ENCODE measurements at regions not wholly inside any gene's neighbourhood (a gene's known extent, or its start where the extent isn't known, plus 50 kb on each side); places are given as distances from the start of the nearest gene placed in this dataset.

- H3K27me3 ChIP-seq (replicated peaks in 2 of 5; ENCODE audit: control insufficient read depth in 4 of 5, insufficient read depth in 5 of 5, low read length in 4 of 5): no peaks in the 10 kb centered on the region
- no peaks in the 10 kb centered on the region for H3K36me3 ChIP-seq (ENCODE audit: control insufficient read depth in 4 of 4, insufficient read depth in 4 of 4, low read length in 3 of 4)
- POLR2A ChIA-PET: no interaction called here
- CTCF ChIA-PET: no interaction called here
- 100% methylated on average over 5 of the region's 6 CpGs for WGBS (ENCODE audit: insufficient coverage)
- H3K27ac ChIP-seq (ENCODE audit: insufficient read depth in 1 of 2, low read depth in 1 of 2, low read length in 2 of 2, poor library complexity in 1 of 2, severe bottlenecking in 2 of 2): no peak overlapping the region
- H3K9me3 ChIP-seq (ENCODE audit: control extremely low read depth in 1 of 5, control insufficient read depth in 4 of 5, insufficient read depth in 2 of 5, low read depth in 1 of 5, low read length in 4 of 5): peaks cover 0 to 15% (median 6%) of the 10 kb centered on the region in 5 experiments
- no peak for DNase-seq
- H3K4me1 ChIP-seq (ENCODE audit: control extremely low read depth in 1 of 4, control insufficient read depth in 4 of 4, insufficient read depth in 4 of 4, low read length in 3 of 4): no peaks in the 10 kb centered on the region
- H3K4me3 ChIP-seq (ENCODE audit: control insufficient read depth in 1 of 7, extremely low read depth in 1 of 7, insufficient read depth in 4 of 7, low read depth in 2 of 7, low read length in 6 of 7): no peak overlapping the region
Observed at GRCh38 chr10:52688899-52689298, 83.7 kb downstream of the MBL2 start.

- Histone ChIP-seq H3K4me3 (ENCODE audit: control insufficient read depth in 1 of 7, extremely low read depth in 1 of 7, insufficient read depth in 4 of 7, low read depth in 2 of 7, low read length in 6 of 7) (no peak overlapping the region), H3K36me3 (ENCODE audit: control insufficient read depth in 4 of 4, insufficient read depth in 4 of 4, low read length in 3 of 4) (no peaks in the 10 kb centered on the region), H3K4me1 (ENCODE audit: control extremely low read depth in 1 of 4, control insufficient read depth in 4 of 4, insufficient read depth in 4 of 4, low read length in 3 of 4) (no peaks in the 10 kb centered on the region), H3K9me3 (ENCODE audit: control extremely low read depth in 1 of 5, control insufficient read depth in 4 of 5, insufficient read depth in 2 of 5, low read depth in 1 of 5, low read length in 4 of 5) (peaks cover 0 to 9% (median 4%) of the 10 kb centered on the region in 5 experiments), H3K27me3 (replicated peaks in 2 of 5; ENCODE audit: control insufficient read depth in 4 of 5, insufficient read depth in 5 of 5, low read length in 4 of 5) (no peaks in the 10 kb centered on the region), H3K27ac (ENCODE audit: insufficient read depth in 1 of 2, low read depth in 1 of 2, low read length in 2 of 2, poor library complexity in 1 of 2, severe bottlenecking in 2 of 2) (no peak overlapping the region)
- ChIA-PET CTCF (no interaction called here), POLR2A (no interaction called here)
- 97% methylated on average over 3 of the region's 6 CpGs for WGBS (ENCODE audit: insufficient coverage)
- no peak for DNase-seq
Observed at GRCh38 chr10:52696232-52696631, 76.4 kb downstream of the MBL2 start.

- Histone ChIP-seq H3K27ac (ENCODE audit: insufficient read depth in 1 of 2, low read depth in 1 of 2, low read length in 2 of 2, poor library complexity in 1 of 2, severe bottlenecking in 2 of 2) (no peak overlapping the region), H3K4me3 (ENCODE audit: control insufficient read depth in 1 of 7, extremely low read depth in 1 of 7, insufficient read depth in 4 of 7, low read depth in 2 of 7, low read length in 6 of 7) (no peak overlapping the region), H3K27me3 (replicated peaks in 2 of 5; ENCODE audit: control insufficient read depth in 4 of 5, insufficient read depth in 5 of 5, low read length in 4 of 5) (no peaks in the 10 kb centered on the region), H3K9me3 (ENCODE audit: control extremely low read depth in 1 of 5, control insufficient read depth in 4 of 5, insufficient read depth in 2 of 5, low read depth in 1 of 5, low read length in 4 of 5) (peaks cover 0 to under 1% (median 0%) of the 10 kb centered on the region in 5 experiments), H3K36me3 (ENCODE audit: control insufficient read depth in 4 of 4, insufficient read depth in 4 of 4, low read length in 3 of 4) (no peaks in the 10 kb centered on the region), H3K4me1 (ENCODE audit: control extremely low read depth in 1 of 4, control insufficient read depth in 4 of 4, insufficient read depth in 4 of 4, low read length in 3 of 4) (no peaks in the 10 kb centered on the region)
- WGBS (ENCODE audit: insufficient coverage): 92% methylated on average over 2 of the region's 2 CpGs
- no peak for DNase-seq
- POLR2A ChIA-PET: no interaction called here
- CTCF ChIA-PET: no interaction called here
Observed at GRCh38 chr10:52701647-52702046, 70.9 kb downstream of the MBL2 start.

- no peaks in the 10 kb centered on the region for H3K4me1 ChIP-seq (ENCODE audit: control extremely low read depth in 1 of 4, control insufficient read depth in 4 of 4, insufficient read depth in 4 of 4, low read length in 3 of 4)
- no peaks in the 10 kb centered on the region for H3K36me3 ChIP-seq (ENCODE audit: control insufficient read depth in 4 of 4, insufficient read depth in 4 of 4, low read length in 3 of 4)
- peaks cover 0 to 2% (median 0%) of the 10 kb centered on the region in 5 experiments for H3K9me3 ChIP-seq (ENCODE audit: control extremely low read depth in 1 of 5, control insufficient read depth in 4 of 5, insufficient read depth in 2 of 5, low read depth in 1 of 5, low read length in 4 of 5)
- ChIA-PET POLR2A (no interaction called here), CTCF (no interaction called here)
- no peak for DNase-seq
- no peaks in the 10 kb centered on the region for H3K27me3 ChIP-seq (replicated peaks in 2 of 5; ENCODE audit: control insufficient read depth in 4 of 5, insufficient read depth in 5 of 5, low read length in 4 of 5)
- H3K4me3 ChIP-seq (ENCODE audit: control insufficient read depth in 1 of 7, extremely low read depth in 1 of 7, insufficient read depth in 4 of 7, low read depth in 2 of 7, low read length in 6 of 7): no peak overlapping the region
- H3K27ac ChIP-seq (ENCODE audit: insufficient read depth in 1 of 2, low read depth in 1 of 2, low read length in 2 of 2, poor library complexity in 1 of 2, severe bottlenecking in 2 of 2): no peak overlapping the region
- WGBS (ENCODE audit: insufficient coverage): 100% methylated on average over 2 of the region's 3 CpGs
Observed at GRCh38 chr10:52703451-52703850, 69.1 kb downstream of the MBL2 start.

- no peak overlapping the region for H3K4me3 ChIP-seq (ENCODE audit: control insufficient read depth in 1 of 7, extremely low read depth in 1 of 7, insufficient read depth in 4 of 7, low read depth in 2 of 7, low read length in 6 of 7)
- H3K27ac ChIP-seq (ENCODE audit: insufficient read depth in 1 of 2, low read depth in 1 of 2, low read length in 2 of 2, poor library complexity in 1 of 2, severe bottlenecking in 2 of 2): no peak overlapping the region
- DNase-seq: peak in 2 of 3 donors; percentile 3 to 22
- no peaks in the 10 kb centered on the region for H3K36me3 ChIP-seq (ENCODE audit: control insufficient read depth in 4 of 4, insufficient read depth in 4 of 4, low read length in 3 of 4)
- H3K27me3 ChIP-seq (replicated peaks in 2 of 5; ENCODE audit: control insufficient read depth in 4 of 5, insufficient read depth in 5 of 5, low read length in 4 of 5): no peaks in the 10 kb centered on the region
- 57% methylated on average over 1 of the region's 4 CpGs for WGBS (ENCODE audit: insufficient coverage)
- no peaks in the 10 kb centered on the region for H3K4me1 ChIP-seq (ENCODE audit: control extremely low read depth in 1 of 4, control insufficient read depth in 4 of 4, insufficient read depth in 4 of 4, low read length in 3 of 4)
- ChIA-PET POLR2A (no interaction called here), CTCF (no interaction called here)
- H3K9me3 ChIP-seq (ENCODE audit: control extremely low read depth in 1 of 5, control insufficient read depth in 4 of 5, insufficient read depth in 2 of 5, low read depth in 1 of 5, low read length in 4 of 5): peaks cover 0 to 2% (median 0%) of the 10 kb centered on the region in 5 experiments
Observed at GRCh38 chr10:52703898-52704297, 68.7 kb downstream of the MBL2 start.

- ChIA-PET POLR2A (no interaction called here), CTCF (no interaction called here)
- H3K4me1 ChIP-seq (ENCODE audit: control extremely low read depth in 1 of 4, control insufficient read depth in 4 of 4, insufficient read depth in 4 of 4, low read length in 3 of 4): no peaks in the 10 kb centered on the region
- H3K36me3 ChIP-seq (ENCODE audit: control insufficient read depth in 4 of 4, insufficient read depth in 4 of 4, low read length in 3 of 4): no peaks in the 10 kb centered on the region
- H3K27ac ChIP-seq (ENCODE audit: insufficient read depth in 1 of 2, low read depth in 1 of 2, low read length in 2 of 2, poor library complexity in 1 of 2, severe bottlenecking in 2 of 2): no peak overlapping the region
- no peak for DNase-seq
- H3K27me3 ChIP-seq (replicated peaks in 2 of 5; ENCODE audit: control insufficient read depth in 4 of 5, insufficient read depth in 5 of 5, low read length in 4 of 5): no peaks in the 10 kb centered on the region
- peaks cover 0 to 2% (median 0%) of the 10 kb centered on the region in 5 experiments for H3K9me3 ChIP-seq (ENCODE audit: control extremely low read depth in 1 of 5, control insufficient read depth in 4 of 5, insufficient read depth in 2 of 5, low read depth in 1 of 5, low read length in 4 of 5)
- WGBS (ENCODE audit: insufficient coverage): 100% methylated on average over 4 of the region's 4 CpGs
- no peak overlapping the region for H3K4me3 ChIP-seq (ENCODE audit: control insufficient read depth in 1 of 7, extremely low read depth in 1 of 7, insufficient read depth in 4 of 7, low read depth in 2 of 7, low read length in 6 of 7)
Observed at GRCh38 chr10:52706332-52707070, 66.1 kb downstream of the MBL2 start.
